ENCODE measurements at regions not wholly inside any gene's neighbourhood (a gene's known extent, or its start where the extent isn't known, plus 50 kb on each side); places are given as distances from the start of the nearest gene placed in this dataset.
"Not testable (repeated sequence)": the region's sequence is repeated elsewhere in the genome, so short reads cannot be mapped to it uniquely, and the experiment has no call there.

DNA sequence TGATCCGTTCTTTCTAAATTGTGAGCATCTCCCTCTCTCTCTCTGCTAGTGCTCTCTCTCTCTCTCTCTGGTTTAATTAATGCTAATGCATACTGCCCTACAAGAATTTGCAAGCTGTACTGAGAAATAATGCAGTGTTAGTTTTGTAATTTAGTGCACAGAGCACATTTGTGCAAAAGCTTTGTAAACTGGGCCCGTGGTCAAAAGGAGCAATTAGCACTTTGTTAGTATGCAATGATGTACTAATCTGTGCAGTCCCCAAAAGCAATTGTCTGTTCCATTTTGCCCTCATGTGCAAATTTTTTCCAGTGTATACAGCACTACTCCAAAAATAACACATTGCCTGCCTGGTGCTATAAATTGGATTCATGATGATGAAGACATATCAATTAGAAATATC, 184.6 kb upstream of the CMC1 start:
- Histone ChIP-seq H3K36me3 (replicated peaks; ENCODE audit: control insufficient read depth, insufficient read depth, low read length) (no peaks in the 10 kb centered on the region), H3K27me3 (ENCODE audit: control insufficient read depth, insufficient read depth, low read length) (no peaks in the 10 kb centered on the region), H3K4me3 (ENCODE audit: insufficient read depth, low read depth, low read length) (no peak overlapping the region)
- DNase-seq: no peak

DNA sequence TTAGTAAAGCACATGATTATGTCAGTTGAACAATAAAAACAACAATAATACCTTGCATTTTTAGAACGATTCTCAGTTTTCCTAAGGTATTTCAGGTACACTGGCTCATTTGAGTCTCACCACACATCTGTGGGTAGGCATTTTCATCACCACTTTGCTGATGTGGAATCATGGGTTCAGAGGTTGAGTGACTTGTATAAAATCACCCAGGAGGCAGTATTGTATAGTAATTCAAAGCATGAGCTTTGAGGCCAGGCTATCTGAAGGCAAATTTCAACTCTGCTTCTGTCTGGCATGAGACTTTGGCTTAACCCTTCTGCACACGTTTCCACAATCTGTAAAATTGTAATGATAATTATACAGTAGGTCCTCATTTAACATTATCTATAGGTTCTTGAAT, 183.9 kb upstream of the CMC1 start:
- H3K36me3 ChIP-seq (replicated peaks; ENCODE audit: control insufficient read depth, insufficient read depth, low read length): no peaks in the 10 kb centered on the region
- no peak overlapping the region for H3K4me3 ChIP-seq (ENCODE audit: insufficient read depth, low read depth, low read length)
- no peaks in the 10 kb centered on the region for H3K27me3 ChIP-seq (ENCODE audit: control insufficient read depth, insufficient read depth, low read length)
- DNase-seq: no peak

DNA sequence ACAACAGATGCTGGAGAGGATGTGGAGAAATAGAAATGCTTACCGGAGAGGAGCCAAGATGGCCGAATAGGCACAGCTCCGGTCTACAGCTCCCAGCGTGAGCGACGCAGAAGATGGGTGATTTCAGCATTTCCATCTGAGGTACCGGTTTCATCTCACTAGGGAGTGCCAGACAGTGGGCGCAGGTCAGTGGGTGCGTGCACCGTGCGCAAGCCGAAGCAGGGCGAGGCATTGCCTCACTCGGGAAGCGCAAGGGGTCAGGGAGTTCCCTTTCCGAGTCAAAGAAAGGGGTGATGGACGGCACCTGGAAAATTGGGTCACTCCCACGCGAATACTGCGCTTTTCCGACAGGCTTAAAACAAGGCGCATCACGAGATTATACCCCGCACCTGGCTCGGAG, 182.2 kb upstream of the CMC1 start:
- not testable (repeated sequence) for H3K27me3 ChIP-seq (ENCODE audit: control insufficient read depth, insufficient read depth, low read length); H3K36me3 ChIP-seq (replicated peaks; ENCODE audit: control insufficient read depth, insufficient read depth, low read length); DNase-seq
- H3K4me3 ChIP-seq (ENCODE audit: insufficient read depth, low read depth, low read length): peak overlapping the region; percentile 35

DNA sequence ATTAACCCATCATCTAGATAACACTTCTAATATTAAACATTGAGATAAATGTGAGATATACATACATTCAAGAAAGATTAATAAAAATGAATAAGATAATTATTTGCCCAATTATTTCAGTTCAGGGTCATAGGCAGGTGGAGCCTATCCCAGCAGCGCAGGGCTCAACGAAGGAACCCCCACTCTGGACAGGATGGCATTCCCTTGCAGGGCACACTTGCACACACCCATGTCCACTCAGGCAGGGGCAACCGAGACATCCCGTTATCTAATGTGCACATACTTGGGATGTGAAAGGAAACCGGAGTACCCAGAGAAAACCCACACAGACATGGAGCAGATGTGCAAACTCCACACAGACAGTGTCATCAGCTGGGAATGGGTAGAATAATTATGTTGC, 175.4 kb upstream of the CMC1 start:
- no peak for DNase-seq
- H3K4me3 ChIP-seq (ENCODE audit: insufficient read depth, low read depth, low read length): no peak overlapping the region
- H3K36me3 ChIP-seq (replicated peaks; ENCODE audit: control insufficient read depth, insufficient read depth, low read length): no peaks in the 10 kb centered on the region
- no peaks in the 10 kb centered on the region for H3K27me3 ChIP-seq (ENCODE audit: control insufficient read depth, insufficient read depth, low read length)

DNA sequence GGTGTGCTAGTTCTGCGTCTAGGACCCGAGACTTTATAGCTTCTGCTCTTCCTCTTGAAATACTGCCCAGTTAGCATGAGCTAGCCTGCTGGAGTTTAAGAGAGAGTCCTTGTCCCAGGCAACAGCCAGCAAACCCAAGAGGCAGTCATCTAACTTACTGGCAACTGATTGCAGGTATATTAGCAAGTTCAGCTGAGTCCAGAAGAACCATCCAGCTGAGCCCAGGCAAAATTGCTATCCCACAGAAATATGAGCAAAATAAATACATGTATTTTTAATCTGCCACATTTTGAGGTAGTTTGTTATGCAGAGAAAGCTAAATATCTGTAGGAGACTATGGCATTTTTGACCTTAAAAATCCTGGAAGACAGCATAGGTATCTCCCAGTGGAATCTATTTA, 174.4 kb upstream of the CMC1 start:
- no peaks in the 10 kb centered on the region for H3K36me3 ChIP-seq (replicated peaks; ENCODE audit: control insufficient read depth, insufficient read depth, low read length)
- no peak for DNase-seq
- H3K27me3 ChIP-seq (ENCODE audit: control insufficient read depth, insufficient read depth, low read length): no peaks in the 10 kb centered on the region
- no peak overlapping the region for H3K4me3 ChIP-seq (ENCODE audit: insufficient read depth, low read depth, low read length)

DNA sequence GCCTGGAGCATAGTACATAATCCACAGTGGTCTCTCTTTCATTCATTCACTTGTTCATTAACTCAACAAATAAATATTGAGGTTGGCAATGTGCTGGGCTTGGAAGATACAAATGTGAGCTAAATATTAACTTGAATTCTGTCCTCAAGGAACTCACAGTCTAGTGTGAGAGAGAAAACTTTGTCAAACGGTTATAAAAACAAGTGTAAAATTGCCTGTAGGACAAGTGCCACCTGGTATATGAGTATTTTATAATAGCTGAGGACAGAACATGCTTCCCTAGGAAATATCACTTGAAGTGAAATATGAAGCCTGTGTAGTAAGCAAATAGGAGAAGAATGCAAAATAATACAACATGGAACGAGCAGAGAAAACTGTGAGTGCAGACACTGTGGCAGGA, 173.1 kb upstream of the CMC1 start:
- Histone ChIP-seq H3K27me3 (ENCODE audit: control insufficient read depth, insufficient read depth, low read length) (no peaks in the 10 kb centered on the region), H3K36me3 (replicated peaks; ENCODE audit: control insufficient read depth, insufficient read depth, low read length) (no peaks in the 10 kb centered on the region), H3K4me3 (ENCODE audit: insufficient read depth, low read depth, low read length) (no peak overlapping the region)
- no peak for DNase-seq

DNA sequence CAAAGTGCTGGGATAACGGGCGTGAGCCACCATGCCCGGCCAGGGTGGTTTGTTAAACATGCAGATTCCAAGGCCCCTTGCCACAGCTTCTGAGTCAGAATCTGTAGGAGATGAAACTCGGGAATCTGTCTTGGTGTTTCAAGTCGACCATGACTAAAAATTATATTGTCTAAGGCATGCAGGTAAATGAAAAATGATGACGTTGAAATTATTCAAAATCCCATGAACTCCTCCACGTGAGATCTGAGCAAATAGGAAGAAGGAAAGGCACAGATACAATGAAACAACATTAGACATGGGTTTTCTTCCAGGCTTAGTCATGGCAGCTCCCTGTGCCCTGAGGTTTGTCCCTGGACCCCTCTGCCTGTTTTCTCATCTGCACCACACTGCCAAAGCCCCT, 172.0 kb upstream of the CMC1 start:
- no peaks in the 10 kb centered on the region for H3K36me3 ChIP-seq (replicated peaks; ENCODE audit: control insufficient read depth, insufficient read depth, low read length)
- H3K27me3 ChIP-seq (ENCODE audit: control insufficient read depth, insufficient read depth, low read length): no peaks in the 10 kb centered on the region
- no peak for DNase-seq
- no peak overlapping the region for H3K4me3 ChIP-seq (ENCODE audit: insufficient read depth, low read depth, low read length)

DNA sequence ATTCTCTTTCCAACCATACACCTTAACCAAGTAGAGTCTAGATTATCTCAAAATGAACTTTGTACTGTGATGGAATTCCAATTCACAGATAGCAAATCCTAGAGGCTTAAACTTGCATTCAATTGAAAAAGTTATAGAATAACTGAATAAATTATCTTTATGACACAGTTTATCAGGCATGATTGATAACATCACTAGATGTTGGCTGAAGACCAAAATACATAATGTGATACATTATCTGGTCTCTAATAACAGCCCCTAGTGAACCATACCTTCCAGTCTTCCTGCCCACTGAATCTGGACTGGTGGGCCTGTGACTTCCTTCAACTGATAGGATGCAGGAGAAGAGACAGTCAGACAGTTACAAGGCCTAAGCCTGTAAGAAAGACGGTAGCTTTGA, 165.2 kb upstream of the CMC1 start:
- H3K36me3 ChIP-seq (replicated peaks; ENCODE audit: control insufficient read depth, insufficient read depth, low read length): no peaks in the 10 kb centered on the region
- DNase-seq: no peak

DNA sequence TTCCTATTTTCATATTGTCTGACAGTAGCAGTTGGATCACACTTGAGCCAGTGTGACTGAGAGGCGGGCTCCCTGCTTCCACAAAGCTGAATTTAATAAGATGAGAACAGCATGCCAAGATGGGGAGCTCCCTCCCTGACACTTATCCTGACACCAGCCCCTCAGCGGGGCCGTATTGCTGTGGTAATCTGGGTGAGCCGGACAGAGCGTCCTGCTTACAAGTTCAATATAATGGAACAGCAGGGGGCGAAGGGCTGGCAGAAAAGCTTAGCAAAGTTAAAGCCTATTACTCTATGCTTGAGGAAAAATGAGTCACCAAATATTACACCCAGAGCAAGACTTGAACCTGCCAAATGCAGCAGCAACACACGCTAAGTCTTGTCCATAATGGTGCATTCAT, 163.8 kb upstream of the CMC1 start:
- H3K27me3 ChIP-seq (ENCODE audit: control insufficient read depth, insufficient read depth, low read length): no peaks in the 10 kb centered on the region
- peak; percentile 29 for DNase-seq
- H3K4me3 ChIP-seq (ENCODE audit: insufficient read depth, low read depth, low read length): no peak overlapping the region

More for the DNA sequence above, 165.2 kb upstream of the CMC1 start:
- Histone ChIP-seq H3K27me3 (ENCODE audit: control insufficient read depth, insufficient read depth, low read length) (no peaks in the 10 kb centered on the region), H3K4me3 (ENCODE audit: insufficient read depth, low read depth, low read length) (no peak overlapping the region)

DNA sequence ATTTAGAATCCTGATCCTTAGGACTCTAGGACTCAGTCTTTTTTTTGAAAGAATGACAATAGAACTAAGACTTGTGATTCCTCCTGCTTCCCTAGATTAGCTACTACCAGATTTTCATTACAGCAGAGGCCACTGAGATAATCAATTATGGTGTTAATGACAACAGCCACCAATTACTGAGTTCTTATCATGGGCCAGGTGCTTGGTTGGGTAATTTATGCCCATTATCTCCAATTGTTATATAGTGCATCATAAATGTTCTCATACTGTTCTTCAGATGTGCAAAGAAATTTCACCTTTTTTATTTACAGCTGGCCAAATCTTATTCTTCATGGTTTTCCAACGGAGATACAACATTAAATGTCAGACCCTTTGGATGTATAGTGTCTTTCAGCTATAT, 162.9 kb upstream of the CMC1 start:
- no peak for DNase-seq
- no peaks in the 10 kb centered on the region for H3K27me3 ChIP-seq (ENCODE audit: control insufficient read depth, insufficient read depth, low read length)
- no peaks in the 10 kb centered on the region for H3K36me3 ChIP-seq (replicated peaks; ENCODE audit: control insufficient read depth, insufficient read depth, low read length)
- no peak overlapping the region for H3K4me3 ChIP-seq (ENCODE audit: insufficient read depth, low read depth, low read length)

More for the DNA sequence above, 163.8 kb upstream of the CMC1 start:
- H3K36me3 ChIP-seq (replicated peaks; ENCODE audit: control insufficient read depth, insufficient read depth, low read length): no peaks in the 10 kb centered on the region

DNA sequence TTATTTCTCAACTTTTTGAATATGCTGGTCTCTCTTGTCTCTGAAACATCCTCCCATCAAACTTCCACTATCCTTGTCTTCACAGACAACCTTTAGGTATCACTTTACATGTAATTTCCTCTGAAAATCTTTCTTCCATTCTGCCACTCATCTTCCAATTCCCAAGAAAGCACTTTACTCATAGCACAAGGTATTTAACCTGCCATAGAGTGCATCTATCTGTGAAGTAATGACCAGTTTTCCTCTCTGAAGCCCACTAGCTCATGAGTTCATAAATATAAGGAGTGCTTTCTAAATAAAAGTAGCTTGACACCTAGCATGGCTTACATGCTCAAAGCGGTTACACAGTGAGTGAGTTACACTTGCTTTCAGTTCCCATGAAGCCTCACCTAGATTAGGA, 160.7 kb upstream of the CMC1 start:
- no peaks in the 10 kb centered on the region for H3K27me3 ChIP-seq (ENCODE audit: control insufficient read depth, insufficient read depth, low read length)
- H3K36me3 ChIP-seq (replicated peaks; ENCODE audit: control insufficient read depth, insufficient read depth, low read length): no peaks in the 10 kb centered on the region
- no peak for DNase-seq
- no peak overlapping the region for H3K4me3 ChIP-seq (ENCODE audit: insufficient read depth, low read depth, low read length)

DNA sequence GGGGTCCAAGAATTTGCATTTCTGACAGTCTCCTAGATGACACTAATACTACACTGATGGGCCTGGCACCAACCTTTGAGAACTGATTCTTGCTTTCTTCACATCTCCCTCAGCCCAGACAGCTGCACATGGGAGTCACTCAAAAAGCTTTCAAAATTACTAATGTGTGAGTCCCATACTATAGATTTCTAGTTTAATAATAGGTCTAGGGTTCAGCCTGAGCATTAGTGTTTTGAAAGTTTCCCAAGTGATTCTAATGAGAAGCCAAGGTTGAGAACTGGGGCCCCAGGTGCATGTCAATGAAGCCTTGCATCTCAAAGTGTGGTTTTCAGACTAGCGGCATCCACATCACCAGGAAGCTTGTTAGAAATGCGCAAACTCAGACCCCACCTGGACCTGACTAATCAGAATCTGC, 159.9 kb upstream of the CMC1 start:
- Histone ChIP-seq H3K36me3 (replicated peaks; ENCODE audit: control insufficient read depth, insufficient read depth, low read length) (no peaks in the 10 kb centered on the region), H3K4me3 (ENCODE audit: insufficient read depth, low read depth, low read length) (no peak overlapping the region), H3K27me3 (ENCODE audit: control insufficient read depth, insufficient read depth, low read length) (no peaks in the 10 kb centered on the region)
- DNase-seq: no peak

DNA sequence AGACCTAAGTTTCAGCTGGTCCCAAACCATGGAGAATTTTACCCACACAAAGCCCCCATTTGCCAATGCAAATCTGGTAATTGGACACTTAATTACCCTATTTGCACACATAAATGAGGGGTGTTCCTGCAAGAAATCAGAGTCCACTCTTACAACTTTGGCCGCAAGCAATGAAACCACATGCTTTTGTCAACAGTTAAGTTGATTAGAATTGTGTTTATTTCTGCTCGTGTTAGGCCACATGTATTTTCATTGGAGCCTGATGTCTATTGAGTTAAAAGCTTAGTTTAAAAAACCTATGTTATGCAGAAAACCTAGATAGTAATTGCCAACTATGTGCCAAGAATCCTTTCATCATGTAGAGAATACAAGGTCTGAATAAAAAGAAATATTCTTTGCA, 153.8 kb upstream of the CMC1 start:
- no peak overlapping the region for H3K4me3 ChIP-seq (ENCODE audit: insufficient read depth, low read depth, low read length)
- no peaks in the 10 kb centered on the region for H3K36me3 ChIP-seq (replicated peaks; ENCODE audit: control insufficient read depth, insufficient read depth, low read length)
- no peaks in the 10 kb centered on the region for H3K27me3 ChIP-seq (ENCODE audit: control insufficient read depth, insufficient read depth, low read length)
- no peak for DNase-seq

DNA sequence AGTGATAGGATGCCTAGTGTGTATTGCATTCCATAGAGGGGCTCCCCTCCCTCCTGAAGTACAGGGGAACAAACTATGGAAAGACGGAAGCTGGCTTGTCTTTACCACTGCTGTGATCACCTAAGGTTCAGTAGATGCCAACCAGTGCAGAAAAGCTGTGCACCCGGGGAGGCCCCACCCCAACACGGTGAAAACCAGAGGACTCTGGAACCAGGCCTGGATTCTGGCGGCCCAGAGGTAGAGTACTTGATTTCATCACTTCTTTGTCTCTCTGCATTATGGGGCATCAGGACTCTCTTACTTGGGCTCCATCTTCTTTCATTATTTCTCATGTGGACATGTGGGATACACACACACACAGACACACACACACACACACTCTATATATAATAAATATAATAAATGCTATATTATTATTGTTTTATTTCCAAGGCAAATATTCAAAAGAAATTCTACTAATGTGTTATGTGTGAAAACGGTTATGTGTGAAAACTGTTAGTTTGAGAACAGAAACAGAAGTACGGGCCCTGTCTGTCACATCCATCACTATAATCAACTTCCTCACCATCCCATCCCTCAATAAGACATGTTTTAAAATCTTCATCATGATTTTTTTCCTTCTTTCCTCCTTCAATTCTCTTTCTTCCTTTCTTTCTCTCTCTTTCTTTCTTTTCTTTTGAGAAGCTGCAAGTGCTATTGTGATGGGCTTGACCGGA, 152.4 kb upstream of the CMC1 start:
- DNase-seq: no peak

DNA sequence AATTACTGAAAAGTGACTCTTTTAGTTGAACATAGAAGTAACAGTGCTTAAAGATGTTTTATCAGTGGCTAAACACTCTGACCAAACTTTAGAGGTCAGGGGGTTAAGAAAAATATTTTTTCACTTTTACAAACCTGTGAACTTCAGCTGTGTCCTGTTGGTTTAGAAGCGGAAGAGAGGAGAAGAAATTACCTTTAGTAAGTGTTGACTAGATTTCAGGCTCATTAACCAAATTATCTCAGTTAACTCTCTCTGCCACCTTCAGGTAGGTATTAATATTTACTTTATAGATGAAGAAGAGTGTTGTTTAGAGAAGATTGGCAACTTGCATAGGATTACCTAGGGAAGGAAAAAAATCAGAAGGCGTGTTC, 151.9 kb upstream of the CMC1 start:
- no peak overlapping the region for H3K4me3 ChIP-seq (ENCODE audit: insufficient read depth, low read depth, low read length)
- DNase-seq: no peak
- H3K27me3 ChIP-seq (ENCODE audit: control insufficient read depth, insufficient read depth, low read length): no peaks in the 10 kb centered on the region
- H3K36me3 ChIP-seq (replicated peaks; ENCODE audit: control insufficient read depth, insufficient read depth, low read length): no peaks in the 10 kb centered on the region

More for the DNA sequence above, 152.4 kb upstream of the CMC1 start:
- Histone ChIP-seq H3K4me3 (ENCODE audit: insufficient read depth, low read depth, low read length) (no peak overlapping the region), H3K27me3 (ENCODE audit: control insufficient read depth, insufficient read depth, low read length) (no peaks in the 10 kb centered on the region), H3K36me3 (replicated peaks; ENCODE audit: control insufficient read depth, insufficient read depth, low read length) (no peaks in the 10 kb centered on the region)

DNA sequence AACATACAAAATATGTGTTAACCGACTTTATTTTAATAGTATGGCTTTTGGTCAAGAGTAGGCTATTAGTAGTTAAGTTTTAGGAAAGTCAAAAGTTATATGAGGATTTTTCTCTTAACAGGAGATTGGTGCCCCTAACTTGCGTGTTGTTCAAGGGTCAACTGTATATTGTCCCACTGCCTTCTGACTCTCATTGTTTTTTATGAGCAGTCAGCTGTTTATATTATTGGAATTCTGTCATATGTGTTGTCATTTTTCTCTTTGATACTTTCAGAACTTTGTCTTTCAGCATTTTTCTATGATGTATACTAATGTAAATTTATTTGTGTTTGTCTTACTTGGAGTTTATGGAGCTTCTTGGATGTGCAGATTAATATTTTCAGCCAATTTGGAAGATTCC, 142.1 kb upstream of the CMC1 start:
- Histone ChIP-seq H3K4me3 (ENCODE audit: insufficient read depth, low read depth, low read length) (no peak overlapping the region), H3K36me3 (replicated peaks; ENCODE audit: control insufficient read depth, insufficient read depth, low read length) (no peaks in the 10 kb centered on the region), H3K27me3 (ENCODE audit: control insufficient read depth, insufficient read depth, low read length) (no peaks in the 10 kb centered on the region)
- no peak for DNase-seq

All from H7 (cell line).